HG03135 (cell line): ENCODE measurements at regions not wholly inside any gene's neighbourhood (a gene's known extent, or its start where the extent isn't known, plus 50 kb on each side); places are given as distances from the start of the nearest gene placed in this dataset.
"Not testable (repeated sequence)": the region's sequence is repeated elsewhere in the genome, so short reads cannot be mapped to it uniquely, and the experiment has no call there.

Experiments used
- ATAC-seq: cut with Tn5 transposase; IDR thresholded peaks from one replicate; pipeline ENCODE4 v1.9.1; 2021; ENCODE audit warnings: mild to moderate bottlenecking, moderate library complexity; ENCODE audit not compliant: unreplicated experiment

GRCh38 chr11:16542353-16542752 is 186.0 kb upstream of the SOX6 start:
- no peak for ATAC-seq

GRCh38 chr11:16536513-16536912 is 180.2 kb upstream of the SOX6 start:
- ATAC-seq, result no peak

GRCh38 chr11:16528639-16529038 is 172.3 kb upstream of the SOX6 start:
- ATAC-seq, result no peak

GRCh38 chr11:16527525-16528246 is 171.3 kb upstream of the SOX6 start:
- ATAC-seq, result no peak

GRCh38 chr11:16526947-16527346 is 170.6 kb upstream of the SOX6 start:
- ATAC-seq, result no peak

- not testable (repeated sequence) for ATAC-seq
Observed at GRCh38 chr11:16520713-16521112, 164.4 kb upstream of the SOX6 start.

GRCh38 chr11:16512899-16513241 is 156.5 kb upstream of the SOX6 start:
- ATAC-seq, result peak; percentile 92

- no peak for ATAC-seq
Observed at GRCh38 chr11:16512198-16512898, 156.0 kb upstream of the SOX6 start.

GRCh38 chr11:16511116-16512114 is 155.1 kb upstream of the SOX6 start:
- no peak for ATAC-seq

GRCh38 chr11:16505481-16505880 is 149.1 kb upstream of the SOX6 start:
- ATAC-seq, result no peak

- ATAC-seq, result not testable (repeated sequence)
Observed at GRCh38 chr11:16503891-16504290, 147.5 kb upstream of the SOX6 start.

- ATAC-seq, result no peak
Observed at GRCh38 chr11:16494918-16495691, 138.8 kb upstream of the SOX6 start.

- ATAC-seq, result no peak
Observed at GRCh38 chr11:16484434-16484833, 128.1 kb upstream of the SOX6 start.

- ATAC-seq, result no peak
Observed at GRCh38 chr11:16474659-16475058, 118.3 kb upstream of the SOX6 start.

GRCh38 chr11:16469968-16470367 is 113.6 kb upstream of the SOX6 start:
- no peak for ATAC-seq

- no peak for ATAC-seq
Observed at GRCh38 chr11:16468735-16469453, 112.5 kb upstream of the SOX6 start.

GRCh38 chr11:16460508-16460907 is 104.2 kb upstream of the SOX6 start:
- no peak for ATAC-seq

GRCh38 chr11:16456366-16456765 is 100.0 kb upstream of the SOX6 start:
- ATAC-seq, result no peak

- no peak for ATAC-seq
Observed at GRCh38 chr11:16454289-16454863, 98.0 kb upstream of the SOX6 start.
